Stimulated activated memory B cell treated with anti-CD40 and anti-IgM and Interleukin-4, amounts not matched to agents 10 μg/mL and 1 μg/mL and 100 μg/mL, for 72 hours (primary cell): ENCODE measurements at regions not wholly inside any gene's neighbourhood (a gene's known extent, or its start where the extent isn't known, plus 50 kb on each side); places are given as distances from the start of the nearest gene placed in this dataset.

ENCODE experiments used
- ATAC-seq: fragments of 150-1000 bp; cut with Tn5 transposase; 2 replicates; pipeline ENCODE4 v1.10.0; 2021
- H3K27ac Mint-ChIP-seq: one replicate; pipeline ENCODE4 v1.8.0; 2022; ENCODE audit warnings: mild to moderate bottlenecking, mixed read lengths
- H3K27me3 Mint-ChIP-seq: one replicate; pipeline ENCODE4 v1.8.0; 2022; ENCODE audit warnings: mixed read lengths
- H3K36me3 Mint-ChIP-seq: one replicate; pipeline ENCODE4 v1.8.0; 2022; ENCODE audit warnings: mixed read lengths
- H3K4me1 Mint-ChIP-seq: one replicate; pipeline ENCODE4 v1.8.0; 2022; ENCODE audit warnings: mixed read lengths
- H3K4me3 Mint-ChIP-seq: one replicate; pipeline ENCODE4 v1.8.0; 2022; ENCODE audit warnings: mild to moderate bottlenecking, moderate library complexity, mixed read lengths
- H3K9me3 Mint-ChIP-seq: one replicate; pipeline ENCODE4 v1.8.0; 2022; ENCODE audit warnings: mixed read lengths

DNA sequence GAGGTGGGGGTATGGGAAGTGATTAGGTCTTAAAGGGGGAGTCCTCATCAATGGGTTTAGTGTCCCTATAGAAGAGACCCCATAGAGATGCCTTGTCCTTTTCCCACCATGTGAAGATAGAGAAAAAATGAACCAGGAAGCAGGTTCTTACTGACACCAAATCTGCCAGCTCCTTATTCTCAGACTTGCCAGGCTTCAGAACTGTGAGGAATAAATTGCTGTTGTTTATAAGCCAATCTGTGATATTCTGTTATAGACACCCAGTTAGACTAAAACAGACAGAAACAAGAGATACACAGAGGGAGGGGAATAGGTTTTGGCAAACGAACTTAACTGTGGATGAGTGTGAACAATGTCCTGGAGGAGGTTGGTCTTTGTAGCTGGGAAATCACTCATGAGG lies 381.4 kb downstream of the ADRA2A start:
- H3K9me3 Mint-ChIP-seq, result peaks cover 15% of the 10 kb centered on the region
- H3K4me1 Mint-ChIP-seq, result no peaks in the 10 kb centered on the region
- H3K4me3 Mint-ChIP-seq, result no peak overlapping the region
- no peak overlapping the region for H3K27ac Mint-ChIP-seq
- H3K27me3 Mint-ChIP-seq, result peaks cover 15% of the 10 kb centered on the region
- no peak for ATAC-seq
- no peaks in the 10 kb centered on the region for H3K36me3 Mint-ChIP-seq

DNA sequence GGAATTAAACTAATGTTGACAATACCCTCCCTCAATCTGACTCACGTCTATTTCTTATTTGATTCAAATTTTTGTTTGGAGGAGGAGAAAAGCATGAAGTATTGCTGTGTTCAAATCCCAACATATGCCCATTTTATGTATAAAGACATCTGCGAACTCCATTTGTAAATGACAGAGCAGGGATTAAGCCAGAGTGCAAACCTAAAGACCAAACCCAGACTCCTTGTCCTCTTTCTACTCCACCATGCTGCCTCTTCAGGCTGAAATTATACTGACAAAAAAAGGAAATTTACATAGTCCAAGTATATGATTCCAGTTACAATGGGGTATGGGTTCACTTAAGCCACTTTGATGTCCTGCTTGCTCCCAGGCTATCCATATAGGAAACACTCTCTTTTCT lies 383.1 kb downstream of the ADRA2A start:
- Mint-ChIP-seq H3K36me3 (no peaks in the 10 kb centered on the region), H3K27me3 (peaks cover 13% of the 10 kb centered on the region), H3K4me3 (no peak overlapping the region), H3K27ac (no peak overlapping the region), H3K9me3 (peaks cover 13% of the 10 kb centered on the region), H3K4me1 (no peaks in the 10 kb centered on the region)
- ATAC-seq, result no peak

DNA sequence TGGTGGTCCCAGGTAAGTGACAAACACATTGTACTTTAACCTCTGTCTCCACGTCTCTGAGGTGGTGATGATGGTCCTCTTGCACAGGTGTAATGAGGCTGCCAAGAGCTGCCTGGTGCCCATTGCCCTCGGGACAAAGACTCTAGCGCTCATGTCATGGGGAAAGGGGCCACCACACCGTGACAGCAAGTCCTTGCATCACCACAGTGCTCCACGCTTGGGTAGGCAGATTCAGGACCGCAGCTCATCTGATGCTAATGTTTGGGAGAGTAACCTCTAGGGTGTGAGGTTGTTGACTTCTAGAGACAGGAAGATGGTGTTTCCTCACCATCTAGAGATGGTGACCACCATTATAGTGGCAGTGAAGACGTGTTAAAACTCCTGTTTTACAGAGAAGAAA lies 395.6 kb downstream of the ADRA2A start:
- ATAC-seq, result peak; percentile 21
- no peaks in the 10 kb centered on the region for H3K36me3 Mint-ChIP-seq
- no peaks in the 10 kb centered on the region for H3K4me1 Mint-ChIP-seq
- no peaks in the 10 kb centered on the region for H3K9me3 Mint-ChIP-seq
- H3K27me3 Mint-ChIP-seq, result no peaks in the 10 kb centered on the region
- no peak overlapping the region for H3K4me3 Mint-ChIP-seq
- no peak overlapping the region for H3K27ac Mint-ChIP-seq

DNA sequence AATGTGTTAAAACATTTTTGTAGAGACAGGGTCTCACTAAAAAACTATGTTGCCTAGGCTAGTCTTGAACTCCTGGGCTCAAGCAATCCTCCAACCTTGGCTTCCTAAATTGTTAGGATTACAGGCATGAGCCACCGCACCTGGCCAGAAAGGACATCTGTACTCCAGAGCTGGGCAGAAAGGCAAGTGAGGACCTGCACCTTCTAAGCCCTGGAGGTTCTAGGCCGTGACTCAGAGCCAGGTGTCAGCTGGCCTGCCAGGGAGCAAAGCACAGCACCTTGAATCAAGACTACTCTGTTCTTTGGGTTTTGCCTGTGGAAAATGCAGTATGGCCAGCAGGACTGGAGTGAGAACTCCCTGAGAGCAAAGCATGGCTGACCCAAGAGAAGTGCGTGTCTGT lies 396.5 kb downstream of the ADRA2A start:
- no peak overlapping the region for H3K4me3 Mint-ChIP-seq
- peak; percentile 38 for ATAC-seq
- H3K27me3 Mint-ChIP-seq, result no peaks in the 10 kb centered on the region
- H3K9me3 Mint-ChIP-seq, result no peaks in the 10 kb centered on the region
- H3K27ac Mint-ChIP-seq, result no peak overlapping the region
- H3K36me3 Mint-ChIP-seq, result no peaks in the 10 kb centered on the region
- H3K4me1 Mint-ChIP-seq, result no peaks in the 10 kb centered on the region

DNA sequence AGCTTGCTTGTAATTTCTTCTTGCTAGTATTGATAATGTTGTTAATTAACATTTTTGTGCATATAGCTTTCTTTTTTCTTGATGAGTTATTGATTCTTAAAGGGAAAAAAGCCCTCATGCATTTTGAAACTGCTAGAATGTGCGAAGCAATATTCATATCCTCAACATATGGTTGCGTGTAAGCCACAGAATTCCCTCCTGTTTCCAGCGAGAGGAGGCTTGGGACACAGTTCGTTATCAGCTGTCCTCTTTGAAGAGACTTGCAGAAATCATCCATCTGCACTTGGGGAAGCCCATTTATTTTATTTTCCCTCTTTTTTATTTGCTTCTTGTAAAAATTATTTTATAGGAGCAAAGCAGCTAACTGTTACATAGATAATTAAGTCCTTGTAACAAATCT lies 398.0 kb downstream of the ADRA2A start:
- no peak for ATAC-seq
- Mint-ChIP-seq H3K9me3 (no peaks in the 10 kb centered on the region), H3K4me3 (no peak overlapping the region), H3K4me1 (no peaks in the 10 kb centered on the region), H3K36me3 (no peaks in the 10 kb centered on the region), H3K27me3 (no peaks in the 10 kb centered on the region), H3K27ac (no peak overlapping the region)

DNA sequence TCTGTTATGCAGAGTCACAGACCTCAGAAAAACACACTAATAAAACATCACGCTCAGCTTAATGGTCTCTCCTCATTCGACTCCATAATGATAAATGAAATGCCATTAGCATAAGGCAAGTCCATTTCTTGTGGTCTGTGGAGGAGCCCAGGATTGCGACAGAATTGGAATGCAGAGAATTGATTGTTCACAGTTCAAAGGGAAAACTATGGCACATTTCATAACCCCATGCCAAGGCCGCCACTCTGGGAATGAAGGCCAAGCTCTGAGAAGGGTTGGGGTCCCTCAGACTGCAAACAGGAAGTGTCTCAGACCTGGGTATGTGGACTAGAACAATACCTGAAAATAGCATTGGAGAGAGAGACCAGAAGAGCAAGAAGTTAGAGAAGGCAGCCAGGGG lies 398.9 kb downstream of the ADRA2A start:
- Mint-ChIP-seq H3K36me3 (no peaks in the 10 kb centered on the region), H3K4me3 (no peak overlapping the region), H3K27ac (no peak overlapping the region), H3K9me3 (no peaks in the 10 kb centered on the region), H3K27me3 (no peaks in the 10 kb centered on the region), H3K4me1 (no peaks in the 10 kb centered on the region)
- no peak for ATAC-seq

DNA sequence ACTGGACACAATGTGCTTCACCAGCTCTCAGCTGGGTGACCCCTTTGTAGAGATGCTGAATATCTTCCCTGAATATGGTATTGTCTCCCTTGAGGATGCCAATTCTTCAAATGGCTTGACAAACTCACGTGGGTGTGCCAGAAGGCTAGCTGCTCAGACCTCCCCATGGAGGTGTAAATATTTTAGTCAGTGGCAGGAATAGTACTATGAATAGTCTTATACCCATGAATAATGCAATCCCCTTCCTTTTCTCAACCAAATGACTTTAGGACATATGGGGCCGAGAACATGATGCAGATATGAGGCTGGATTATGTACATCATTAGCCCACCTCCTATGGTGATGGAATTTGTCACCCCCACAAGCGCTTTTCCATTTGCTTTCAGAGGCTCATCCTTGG lies 401.8 kb downstream of the ADRA2A start:
- H3K27ac Mint-ChIP-seq, result no peak overlapping the region
- ATAC-seq, result no peak
- H3K4me1 Mint-ChIP-seq, result no peaks in the 10 kb centered on the region
- H3K9me3 Mint-ChIP-seq, result no peaks in the 10 kb centered on the region
- no peaks in the 10 kb centered on the region for H3K27me3 Mint-ChIP-seq
- no peak overlapping the region for H3K4me3 Mint-ChIP-seq
- H3K36me3 Mint-ChIP-seq, result no peaks in the 10 kb centered on the region

DNA sequence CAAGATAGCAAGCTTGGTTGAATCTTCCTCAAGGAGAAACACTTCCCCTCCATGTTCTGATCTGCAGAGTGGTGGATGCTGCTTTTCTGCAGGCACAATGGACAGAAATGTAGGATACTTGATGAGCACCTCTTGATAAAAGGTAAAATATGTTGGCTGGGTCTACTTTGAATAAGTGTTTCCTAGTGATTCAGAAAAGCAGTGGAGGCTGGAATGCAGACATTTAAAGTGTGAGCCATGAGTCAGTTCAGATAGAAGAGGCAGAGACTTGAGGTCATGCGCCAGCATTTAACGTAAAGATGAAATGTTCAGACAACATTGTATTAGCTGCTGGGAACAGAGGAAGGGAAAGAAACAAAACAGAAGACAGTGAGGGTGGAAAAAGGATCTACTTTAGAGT lies 403.1 kb downstream of the ADRA2A start:
- ATAC-seq, result no peak
- no peak overlapping the region for H3K4me3 Mint-ChIP-seq
- no peaks in the 10 kb centered on the region for H3K9me3 Mint-ChIP-seq
- no peaks in the 10 kb centered on the region for H3K36me3 Mint-ChIP-seq
- no peaks in the 10 kb centered on the region for H3K27me3 Mint-ChIP-seq
- no peaks in the 10 kb centered on the region for H3K4me1 Mint-ChIP-seq
- H3K27ac Mint-ChIP-seq, result no peak overlapping the region

DNA sequence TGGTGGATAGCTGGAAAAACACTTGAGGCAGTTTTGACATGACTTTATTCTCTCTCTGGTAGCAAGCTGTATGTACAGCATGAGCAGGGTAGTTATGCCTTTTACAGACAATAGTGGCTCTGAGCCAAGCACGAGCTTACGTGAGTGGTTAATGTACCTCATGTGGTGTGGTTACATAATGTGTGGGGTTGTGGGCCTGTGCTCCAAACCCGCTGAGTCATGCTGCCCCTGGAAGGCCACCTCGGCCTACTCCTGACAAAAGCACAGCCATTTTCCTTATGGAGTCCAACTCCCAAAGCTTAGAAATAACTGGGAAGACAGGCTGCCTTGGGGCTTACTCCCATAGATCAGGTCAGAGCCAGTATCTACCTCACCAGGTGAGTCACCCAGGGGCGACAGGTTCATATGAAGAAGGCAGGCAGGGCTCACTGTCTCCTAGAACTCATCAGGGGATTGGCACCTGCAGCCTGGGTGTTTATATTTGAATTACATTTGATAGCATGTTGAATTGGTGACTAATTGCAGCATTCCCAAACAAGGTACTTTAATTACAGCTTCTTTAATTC lies 404.5 kb downstream of the ADRA2A start:
- H3K36me3 Mint-ChIP-seq, result no peaks in the 10 kb centered on the region
- no peaks in the 10 kb centered on the region for H3K9me3 Mint-ChIP-seq
- no peaks in the 10 kb centered on the region for H3K27me3 Mint-ChIP-seq
- no peak for ATAC-seq
- no peak overlapping the region for H3K4me3 Mint-ChIP-seq
- no peak overlapping the region for H3K27ac Mint-ChIP-seq
- no peaks in the 10 kb centered on the region for H3K4me1 Mint-ChIP-seq

DNA sequence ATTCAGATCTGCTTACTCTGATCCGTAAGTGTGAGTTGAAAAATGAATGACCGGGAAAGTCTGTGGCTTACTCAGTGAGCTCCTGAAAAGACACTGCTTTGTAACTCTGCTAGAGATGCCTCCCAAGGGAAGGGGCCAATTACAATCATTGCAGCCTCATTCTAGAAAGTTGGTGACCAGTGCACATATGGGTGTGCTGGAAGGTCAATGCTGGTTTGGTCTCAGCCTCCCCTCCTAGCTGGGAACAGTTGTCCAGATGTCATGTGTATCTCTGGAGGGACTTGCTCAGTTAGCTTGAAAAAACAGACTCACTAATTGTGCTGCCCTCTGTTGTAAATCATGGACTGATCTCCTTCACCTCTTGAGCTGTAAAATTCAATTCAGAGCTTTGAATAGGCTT lies 405.0 kb downstream of the ADRA2A start:
- peak; percentile 41 for ATAC-seq
- Mint-ChIP-seq H3K9me3 (no peaks in the 10 kb centered on the region), H3K36me3 (no peaks in the 10 kb centered on the region), H3K4me3 (no peak overlapping the region), H3K27me3 (no peaks in the 10 kb centered on the region), H3K27ac (no peak overlapping the region), H3K4me1 (no peaks in the 10 kb centered on the region)

DNA sequence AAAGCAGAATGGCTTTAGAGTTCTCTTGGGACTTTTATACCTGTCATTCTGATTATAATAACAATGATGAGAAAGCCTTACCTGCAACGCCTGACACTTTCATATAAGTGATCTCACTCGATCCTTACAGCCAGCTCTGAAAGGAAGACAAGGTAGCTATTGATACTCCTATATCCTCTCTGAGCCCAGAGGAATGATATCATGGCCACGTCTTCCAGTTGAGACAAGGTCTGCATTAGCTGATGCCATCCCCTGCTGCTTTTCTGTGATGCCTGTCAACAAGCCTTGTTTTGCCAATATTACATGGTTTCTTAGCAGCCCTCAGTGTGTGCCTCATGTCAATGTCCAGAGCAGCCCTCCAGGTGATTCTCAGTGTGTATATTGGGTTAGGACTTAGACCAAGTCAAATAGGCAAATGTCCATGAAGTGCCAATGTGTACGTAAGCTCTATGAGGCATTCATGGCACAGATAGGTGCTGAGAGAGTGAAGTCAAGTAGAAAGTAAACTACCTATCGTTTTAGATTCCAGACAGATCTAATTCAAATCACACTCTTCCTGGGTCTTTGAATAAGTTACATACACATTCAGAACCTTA lies 405.9 kb downstream of the ADRA2A start:
- H3K27me3 Mint-ChIP-seq, result no peaks in the 10 kb centered on the region
- H3K4me3 Mint-ChIP-seq, result no peak overlapping the region
- no peak for ATAC-seq
- H3K27ac Mint-ChIP-seq, result no peak overlapping the region
- no peaks in the 10 kb centered on the region for H3K36me3 Mint-ChIP-seq
- H3K9me3 Mint-ChIP-seq, result peaks cover 4% of the 10 kb centered on the region
- H3K4me1 Mint-ChIP-seq, result no peaks in the 10 kb centered on the region

DNA sequence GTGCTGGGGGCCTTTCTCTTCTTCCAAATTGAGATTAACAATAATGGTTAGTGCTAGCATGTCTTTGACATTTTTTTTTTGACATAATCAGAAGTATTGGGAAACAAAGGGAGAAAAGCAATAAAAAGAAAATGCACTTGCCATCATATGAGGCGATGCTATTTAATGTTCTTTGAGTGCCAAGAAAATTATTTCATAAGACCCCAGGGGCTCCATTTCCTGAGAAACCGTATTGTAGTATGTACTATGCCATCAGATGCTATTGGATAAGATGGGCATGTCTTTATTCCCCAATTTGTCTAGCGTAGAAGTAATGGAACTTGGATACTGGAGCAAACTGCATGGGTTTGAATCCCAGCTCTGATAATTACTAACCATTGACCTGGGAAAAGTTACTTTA lies 408.9 kb downstream of the ADRA2A start:
- no peaks in the 10 kb centered on the region for H3K36me3 Mint-ChIP-seq
- H3K9me3 Mint-ChIP-seq, result peaks cover 17% of the 10 kb centered on the region
- H3K4me3 Mint-ChIP-seq, result no peak overlapping the region
- no peak overlapping the region for H3K27ac Mint-ChIP-seq
- no peaks in the 10 kb centered on the region for H3K27me3 Mint-ChIP-seq
- no peaks in the 10 kb centered on the region for H3K4me1 Mint-ChIP-seq
- no peak for ATAC-seq

DNA sequence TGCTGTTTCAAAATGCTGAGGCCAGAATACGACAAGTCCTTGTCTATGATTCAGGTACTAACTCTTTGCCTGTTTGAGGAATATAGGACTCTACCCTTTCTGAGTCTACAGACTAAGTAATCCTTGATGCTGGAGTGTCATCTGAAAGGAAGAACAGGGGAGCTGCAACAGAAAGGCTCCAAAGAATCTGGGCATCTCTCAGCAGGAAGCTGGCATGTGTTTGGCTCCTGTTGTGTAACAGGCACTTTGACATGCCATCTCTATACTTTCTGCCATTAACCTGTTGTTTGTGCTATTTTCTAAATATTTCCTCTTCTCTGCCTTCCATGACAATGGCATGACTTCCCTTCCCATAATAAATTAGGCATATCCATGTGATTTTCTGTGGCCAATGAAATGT lies 409.5 kb downstream of the ADRA2A start:
- Mint-ChIP-seq H3K4me3 (no peak overlapping the region), H3K27ac (no peak overlapping the region), H3K36me3 (no peaks in the 10 kb centered on the region), H3K4me1 (no peaks in the 10 kb centered on the region), H3K9me3 (peaks cover 21% of the 10 kb centered on the region), H3K27me3 (no peaks in the 10 kb centered on the region)
- no peak for ATAC-seq

DNA sequence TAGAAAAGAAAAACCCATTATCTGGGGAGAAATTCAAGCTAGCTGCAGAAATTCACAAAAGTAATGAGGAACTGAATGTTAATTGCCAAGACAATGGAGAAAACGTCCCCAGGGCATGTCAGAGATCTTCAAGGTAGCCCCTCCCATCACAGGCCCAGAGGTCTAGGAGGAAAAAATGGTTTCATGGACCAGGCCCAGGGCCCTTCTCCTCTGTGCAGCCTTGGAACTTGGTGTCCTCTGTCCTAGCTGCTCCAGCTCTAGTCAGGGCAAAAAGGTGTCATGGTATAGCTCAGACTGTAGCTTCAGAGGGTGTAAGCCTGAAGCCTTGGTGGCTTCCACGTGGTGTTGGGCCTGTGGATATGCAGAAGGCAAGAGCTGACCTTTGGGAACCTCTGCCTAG lies 411.8 kb downstream of the ADRA2A start:
- H3K27me3 Mint-ChIP-seq, result no peaks in the 10 kb centered on the region
- no peaks in the 10 kb centered on the region for H3K4me1 Mint-ChIP-seq
- no peak for ATAC-seq
- H3K36me3 Mint-ChIP-seq, result no peaks in the 10 kb centered on the region
- no peak overlapping the region for H3K27ac Mint-ChIP-seq
- peaks cover 22% of the 10 kb centered on the region for H3K9me3 Mint-ChIP-seq
- no peak overlapping the region for H3K4me3 Mint-ChIP-seq

DNA sequence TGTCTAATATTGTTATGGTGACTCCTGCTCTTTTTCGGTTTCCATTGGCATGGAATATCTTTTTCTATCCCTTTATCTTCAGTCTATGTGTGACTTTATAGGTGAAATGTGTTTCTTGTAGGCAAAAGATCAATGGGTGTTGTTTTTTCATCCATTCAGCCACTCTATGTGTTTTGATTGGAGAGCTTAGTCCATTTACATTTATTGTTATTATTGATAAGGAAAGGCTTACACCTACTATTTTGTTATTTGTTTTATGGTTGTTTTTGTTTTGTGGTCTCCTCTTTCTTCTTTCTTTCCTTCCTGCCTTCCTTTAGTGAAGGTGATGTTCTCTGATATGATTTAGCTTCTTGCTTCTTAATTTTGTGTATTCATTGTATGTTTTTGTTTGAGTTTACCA lies 414.3 kb downstream of the ADRA2A start:
- Mint-ChIP-seq H3K9me3 (peaks cover 22% of the 10 kb centered on the region), H3K4me3 (no peak overlapping the region), H3K36me3 (no peaks in the 10 kb centered on the region), H3K27me3 (peaks cover 8% of the 10 kb centered on the region), H3K27ac (no peak overlapping the region), H3K4me1 (no peaks in the 10 kb centered on the region)
- ATAC-seq, result no peak

DNA sequence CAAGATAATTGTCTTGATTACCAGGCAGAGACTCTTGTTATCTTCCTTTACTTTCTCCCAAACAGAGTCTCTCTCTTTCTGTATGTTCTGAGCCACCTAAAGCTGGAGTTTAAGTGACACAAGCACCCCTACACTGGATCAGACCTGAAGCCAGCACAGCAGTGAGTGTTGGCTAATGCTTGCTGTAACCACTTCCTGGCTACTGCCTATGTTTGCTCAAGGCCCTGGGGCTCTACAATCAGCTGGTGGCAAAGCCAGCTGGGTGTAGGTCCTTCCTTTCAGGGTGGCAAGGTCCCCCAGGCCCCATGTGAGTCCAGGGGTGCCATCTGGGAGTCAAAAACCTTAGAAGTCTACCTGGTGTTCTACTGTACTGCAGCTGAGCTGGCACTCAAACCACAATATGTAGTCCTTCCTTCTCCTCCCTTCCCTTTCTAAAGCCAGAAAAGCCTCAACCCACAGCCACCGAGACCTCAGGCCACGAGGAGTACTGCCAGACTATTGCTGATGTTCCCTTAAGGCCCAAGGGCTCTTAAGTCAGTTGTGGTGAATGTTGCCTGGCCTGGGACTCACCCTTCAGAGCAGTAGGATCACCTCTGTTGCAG lies 416.3 kb downstream of the ADRA2A start:
- Mint-ChIP-seq H3K27ac (no peak overlapping the region), H3K9me3 (peaks cover 15% of the 10 kb centered on the region), H3K4me3 (no peak overlapping the region), H3K27me3 (peaks cover 25% of the 10 kb centered on the region), H3K4me1 (no peaks in the 10 kb centered on the region), H3K36me3 (no peaks in the 10 kb centered on the region)
- ATAC-seq, result no peak
